Upper lobe of right lung (tissue), 1 donor: ENCODE measurements at regions not wholly inside any gene's neighbourhood (a gene's known extent, or its start where the extent isn't known, plus 50 kb on each side); places are given as distances from the start of the nearest gene placed in this dataset.

Source experiments
- ATAC-seq: fragments of 200-7000 bp; cut with Tn5 transposase; one replicate; pipeline ENCODE4 v1.9.1; 2020; ENCODE audit warnings: mild to moderate bottlenecking, moderate library complexity
- DNase-seq: peaks from one replicate; pipeline ENCODE4 v3.0.0-alpha.2; 2020
- H3K27ac ChIP-seq: fragments of 200-600 bp; one replicate; pipeline ENCODE4 v1.8.0; 2022
- H3K27me3 ChIP-seq: fragments of 200-600 bp; one replicate; pipeline ENCODE4 v1.8.0; 2022; ENCODE audit warnings: mild to moderate bottlenecking
- H3K36me3 ChIP-seq: fragments of 200-600 bp; one replicate; pipeline ENCODE4 v1.8.0; 2022
- H3K4me1 ChIP-seq: fragments of 200-600 bp; one replicate; pipeline ENCODE4 v1.8.0; 2022
- H3K4me3 ChIP-seq: fragments of 200-600 bp; one replicate; pipeline ENCODE4 v1.8.0; 2022; ENCODE audit warnings: mild to moderate bottlenecking
- H3K9me3 ChIP-seq: fragments of 200-600 bp; one replicate; pipeline ENCODE4 v1.8.0; 2022
- CTCF ChIP-seq: fragments of 200-600 bp; IDR thresholded peaks from one replicate; pipeline ENCODE4 v1.8.0; 2022; ENCODE audit warnings: antibody characterized with exemption
- intact Hi-C: fragments of 100-400 bp; cut with DNase I; formaldehyde crosslinking; loops from one replicate; pipeline ENCODE4 v1.11.0; 2022
- donor health status: DM: no; HTN: yes; CAD: no; lungs with severe emphysema.

GRCh38 chr3:18791752-18792151, 356.6 kb upstream of the KCNH8 start:
- H3K27ac ChIP-seq: no peak overlapping the region
- intact Hi-C loops: no loop called here
- no peaks in the 10 kb centered on the region for H3K36me3 ChIP-seq
- no peaks in the 10 kb centered on the region for H3K27me3 ChIP-seq
- no peak for TF ChIP-seq CTCF
- no peaks in the 10 kb centered on the region for H3K9me3 ChIP-seq
- H3K4me3 ChIP-seq: no peak overlapping the region
- no peaks in the 10 kb centered on the region for H3K4me1 ChIP-seq
- no peak for ATAC-seq
- no peak for DNase-seq

GRCh38 chr3:18791182-18791581, 357.1 kb upstream of the KCNH8 start:
- Histone ChIP-seq H3K4me1 (no peaks in the 10 kb centered on the region), H3K27me3 (no peaks in the 10 kb centered on the region), H3K36me3 (no peaks in the 10 kb centered on the region), H3K27ac (no peak overlapping the region), H3K4me3 (no peak overlapping the region), H3K9me3 (no peaks in the 10 kb centered on the region)
- ATAC-seq (no peak), DNase-seq (no peak)
- TF ChIP-seq CTCF: no peak
- intact Hi-C loops: no loop called here

- H3K4me1 ChIP-seq: no peaks in the 10 kb centered on the region
- DNase-seq: no peak
- ATAC-seq: no peak
- H3K36me3 ChIP-seq: no peaks in the 10 kb centered on the region
- no peaks in the 10 kb centered on the region for H3K27me3 ChIP-seq
- no peak for TF ChIP-seq CTCF
- H3K4me3 ChIP-seq: no peak overlapping the region
- intact Hi-C loops: no loop called here
- H3K27ac ChIP-seq: no peak overlapping the region
- H3K9me3 ChIP-seq: no peaks in the 10 kb centered on the region
These were observed 357.9 kb upstream of the KCNH8 start for GRCh38 chr3:18790384-18790783.

GRCh38 chr3:18789734-18790133, 358.6 kb upstream of the KCNH8 start:
- Histone ChIP-seq H3K36me3 (no peaks in the 10 kb centered on the region), H3K4me3 (no peak overlapping the region), H3K9me3 (no peaks in the 10 kb centered on the region), H3K27ac (no peak overlapping the region), H3K4me1 (no peaks in the 10 kb centered on the region), H3K27me3 (no peaks in the 10 kb centered on the region)
- intact Hi-C loops: no loop called here
- no peak for ATAC-seq
- DNase-seq: no peak
- no peak for TF ChIP-seq CTCF

GRCh38 chr3:18787441-18787840, 360.9 kb upstream of the KCNH8 start:
- no peak overlapping the region for H3K4me3 ChIP-seq
- DNase-seq (no peak), ATAC-seq (no peak)
- no peak for TF ChIP-seq CTCF
- no peaks in the 10 kb centered on the region for H3K27me3 ChIP-seq
- no peaks in the 10 kb centered on the region for H3K9me3 ChIP-seq
- intact Hi-C loops: no loop called here
- no peaks in the 10 kb centered on the region for H3K36me3 ChIP-seq
- no peaks in the 10 kb centered on the region for H3K4me1 ChIP-seq
- H3K27ac ChIP-seq: no peak overlapping the region

- TF ChIP-seq CTCF: no peak
- no peak overlapping the region for H3K4me3 ChIP-seq
- DNase-seq (no peak), ATAC-seq (no peak)
- no peaks in the 10 kb centered on the region for H3K36me3 ChIP-seq
- no peaks in the 10 kb centered on the region for H3K4me1 ChIP-seq
- H3K9me3 ChIP-seq: no peaks in the 10 kb centered on the region
- H3K27me3 ChIP-seq: no peaks in the 10 kb centered on the region
- no peak overlapping the region for H3K27ac ChIP-seq
- intact Hi-C loops: no loop called here
These were observed 361.5 kb upstream of the KCNH8 start for GRCh38 chr3:18786650-18787323.
